IPS DF 4.7 (cell line): ENCODE measurements at regions not wholly inside any gene's neighbourhood (a gene's known extent, or its start where the extent isn't known, plus 50 kb on each side); places are given as distances from the start of the nearest gene placed in this dataset.
"Not testable (repeated sequence)": the region's sequence is repeated elsewhere in the genome, so short reads cannot be mapped to it uniquely, and the experiment has no call there.

Source experiments
- DNase-seq: peaks from one replicate; pipeline ENCODE4 v3.0.0-alpha.2; 2013; ENCODE audit warnings: low spot score; ENCODE audit errors: extremely low read depth

DNA sequence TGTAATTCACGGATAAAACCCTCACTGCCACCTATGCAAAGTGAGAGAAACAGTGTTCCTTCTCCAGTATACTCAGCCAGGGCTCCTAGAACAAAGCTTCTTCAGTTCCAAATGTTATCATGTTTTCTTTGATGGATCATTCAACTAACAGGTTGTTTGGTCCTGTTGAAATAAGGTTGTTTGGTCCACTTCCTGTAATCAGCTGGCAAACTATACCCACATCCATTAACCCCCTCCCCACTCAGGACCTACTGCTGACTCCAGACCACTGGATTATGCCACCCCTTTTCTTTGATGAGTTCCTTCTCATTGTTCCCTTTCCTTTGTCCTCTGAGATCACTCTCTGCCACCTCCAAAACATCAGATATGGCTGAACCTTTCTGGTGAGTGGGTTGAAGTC, 267.7 kb upstream of the USP25 start:
- DNase-seq = no peak

GRCh38 chr21:15466329-15466728, 263.5 kb upstream of the USP25 start:
- DNase-seq = no peak

GRCh38 chr21:15468368-15468767, 261.4 kb upstream of the USP25 start:
- DNase-seq = no peak

GRCh38 chr21:15472108-15473040, 257.4 kb upstream of the USP25 start:
- DNase-seq = no peak

GRCh38 chr21:15477773-15478172, 252.0 kb upstream of the USP25 start:
- DNase-seq = not testable (repeated sequence)

- no peak for DNase-seq
These were observed 249.6 kb upstream of the USP25 start for GRCh38 chr21:15480160-15480559.

DNA sequence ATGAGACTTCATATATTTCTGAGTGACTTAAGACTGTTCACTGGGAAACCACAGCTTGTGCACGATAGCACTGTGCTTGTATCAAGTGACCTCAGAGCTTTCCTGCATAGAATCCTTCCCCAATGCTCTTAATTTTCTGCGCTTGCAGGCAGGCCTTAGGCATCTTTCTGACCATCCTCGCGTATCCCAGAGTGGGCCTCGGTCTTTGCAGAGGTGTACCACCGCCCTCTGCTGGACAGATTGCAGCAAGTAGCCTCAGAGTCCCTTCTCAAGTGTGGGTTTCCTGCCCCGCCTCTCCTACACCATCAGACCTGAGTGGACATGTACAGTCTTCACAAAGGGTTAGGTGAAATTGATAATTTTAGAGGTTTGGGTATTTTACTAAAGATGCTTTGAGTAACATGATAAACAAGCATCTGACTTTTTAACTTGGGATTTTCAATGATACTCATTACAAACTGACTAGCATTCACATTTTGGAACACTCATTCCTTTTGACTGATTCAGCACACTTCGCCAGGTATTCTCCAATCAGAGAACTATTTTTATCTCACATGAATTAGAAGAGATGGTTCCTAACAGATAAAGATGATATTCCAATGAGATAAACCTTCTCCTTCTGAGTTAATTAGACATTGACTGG, 246.5 kb upstream of the USP25 start:
- DNase-seq = peak; percentile 64

GRCh38 chr21:15486460-15487195, 243.2 kb upstream of the USP25 start:
- no peak for DNase-seq

GRCh38 chr21:15487196-15487550, 242.6 kb upstream of the USP25 start:
- no peak for DNase-seq

DNA sequence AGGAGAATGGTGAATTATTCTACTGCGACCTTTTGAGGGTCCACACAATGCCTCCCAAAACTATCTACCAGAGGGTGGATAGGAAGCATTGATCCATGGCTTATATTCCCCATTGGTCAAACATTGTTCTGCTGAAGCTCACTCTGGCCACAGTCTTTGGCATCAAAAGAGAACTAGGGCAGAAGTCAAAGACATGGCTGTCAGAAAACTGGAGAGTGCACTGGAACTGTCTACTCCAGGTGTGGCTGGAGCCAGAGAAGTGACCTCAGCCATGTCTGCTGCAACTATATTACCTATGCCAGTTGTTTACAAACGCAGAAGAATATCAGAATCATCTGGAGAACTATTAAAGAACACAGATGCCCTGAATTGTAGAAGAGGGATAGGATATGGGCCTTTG, 238.7 kb upstream of the USP25 start:
- no peak for DNase-seq

- DNase-seq = no peak
These were observed 236.1 kb upstream of the USP25 start for GRCh38 chr21:15493646-15494045.

DNA sequence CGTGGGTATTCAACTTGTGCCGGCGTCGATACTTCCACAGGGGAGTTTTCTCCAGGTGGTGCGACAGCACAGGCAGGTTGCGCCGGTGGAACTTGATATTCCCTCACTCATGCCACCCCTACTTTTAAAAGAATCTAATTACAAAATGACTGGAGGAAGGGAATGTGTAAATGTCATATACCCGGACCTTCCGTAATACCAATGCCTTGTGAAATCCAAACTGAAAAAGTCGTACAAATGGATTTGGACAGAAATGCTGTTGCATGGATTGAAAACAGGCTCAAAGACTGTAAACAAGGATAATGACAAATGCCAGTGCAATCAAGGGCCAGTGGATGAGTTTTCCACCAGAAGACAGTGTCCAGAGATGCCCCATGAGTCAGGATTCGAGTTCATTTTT, 235.3 kb upstream of the USP25 start:
- no peak for DNase-seq

GRCh38 chr21:15495965-15496364, 233.8 kb upstream of the USP25 start:
- DNase-seq = no peak

GRCh38 chr21:15496911-15497310, 232.9 kb upstream of the USP25 start:
- DNase-seq = no peak

DNA sequence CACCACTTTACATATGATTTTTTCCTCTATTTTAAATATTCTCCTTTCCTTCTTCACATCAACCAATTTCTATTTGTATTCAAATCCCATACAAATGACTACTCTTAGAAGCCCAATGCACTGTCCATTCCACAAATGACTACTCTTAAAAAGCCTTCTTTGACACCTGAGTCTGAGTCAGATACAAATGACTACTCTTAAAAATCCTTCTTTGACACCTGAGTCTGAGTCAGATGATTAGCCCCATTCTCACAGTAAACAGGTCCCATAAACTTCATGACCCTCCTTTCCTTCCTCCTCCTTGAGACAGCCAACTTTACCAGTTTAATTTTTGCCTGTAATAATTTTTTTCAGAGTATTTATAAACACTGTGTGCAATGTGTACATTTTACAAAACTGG, 231.3 kb upstream of the USP25 start:
- no peak for DNase-seq

- no peak for DNase-seq
These were observed 223.7 kb upstream of the USP25 start for GRCh38 chr21:15506086-15506485.

DNA sequence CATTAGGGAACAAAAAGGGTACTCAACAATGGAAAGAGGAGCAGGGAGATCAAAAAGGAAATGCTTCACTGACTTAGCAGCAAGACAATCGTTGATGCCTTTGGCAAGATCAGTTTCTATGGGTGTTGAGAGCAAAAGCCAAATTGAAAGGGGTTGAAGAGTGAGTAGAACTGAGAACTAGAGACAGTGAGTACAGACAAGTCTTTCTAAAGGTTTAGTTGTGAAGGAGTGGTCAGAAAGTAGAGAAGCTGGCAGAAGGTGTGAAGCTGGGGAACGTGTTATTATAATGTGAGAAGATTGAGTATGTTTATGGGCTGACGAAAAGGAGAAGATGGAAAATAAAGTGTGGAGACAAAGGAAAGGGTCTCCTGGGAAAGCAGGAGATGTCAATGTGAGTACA, 221.2 kb upstream of the USP25 start:
- DNase-seq = no peak

DNA sequence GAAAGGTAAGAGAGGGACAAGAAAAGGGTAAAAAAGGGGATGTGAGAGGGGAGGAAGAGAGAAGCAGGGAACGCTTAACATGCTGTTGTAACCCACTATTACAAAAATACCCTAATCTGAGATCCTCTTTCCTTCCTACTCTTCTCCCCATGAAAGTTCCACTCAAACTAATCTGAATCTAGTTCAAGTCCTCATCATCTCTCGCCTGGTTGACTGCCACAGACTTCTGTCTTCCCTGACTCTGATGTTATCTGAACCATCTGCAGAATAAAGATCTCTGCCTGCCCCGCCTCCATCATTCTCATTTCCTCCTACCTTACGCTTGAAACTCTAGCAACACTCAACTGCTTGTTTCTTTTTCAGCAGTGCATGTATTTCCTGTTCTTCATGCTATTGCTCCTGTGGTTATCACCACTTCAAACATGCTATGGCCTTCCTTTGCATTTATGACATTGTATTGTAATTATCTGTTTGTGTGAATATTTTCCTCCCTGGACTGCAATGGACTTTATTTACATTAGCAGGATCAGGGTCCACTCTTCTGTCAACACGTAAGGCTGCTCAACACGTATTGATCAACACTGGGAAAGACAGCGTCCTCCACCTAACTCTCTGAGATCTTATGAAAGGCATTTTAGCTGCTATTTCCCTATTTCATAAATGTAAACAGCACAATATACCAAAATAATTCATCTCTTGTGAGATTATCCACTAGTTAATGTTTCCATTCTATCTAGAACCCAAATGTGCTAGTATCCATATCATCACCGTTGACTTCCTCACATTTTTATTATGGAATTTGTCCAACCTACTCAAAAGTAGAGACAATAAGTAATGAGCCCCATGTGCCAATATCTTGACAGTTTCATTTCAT, 215.5 kb upstream of the USP25 start:
- DNase-seq = no peak

DNA sequence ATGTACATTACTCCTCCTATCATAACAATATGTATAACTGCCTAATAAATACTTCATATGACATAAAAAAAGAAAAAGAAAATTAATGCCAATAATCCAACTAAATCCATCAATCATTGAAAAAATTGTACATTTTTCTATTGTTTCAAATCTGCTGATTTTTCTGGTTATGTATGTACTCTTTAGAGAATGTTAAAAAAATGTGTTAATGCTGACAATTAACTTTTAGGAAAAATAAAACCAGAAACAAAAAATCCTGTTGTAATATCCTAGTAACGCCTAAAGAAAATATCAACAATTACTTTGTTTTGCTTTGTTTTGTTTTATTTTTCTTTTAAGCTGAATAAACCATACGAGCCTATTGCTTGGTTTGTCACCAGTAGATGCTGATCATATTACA, 213.9 kb upstream of the USP25 start:
- no peak for DNase-seq

GRCh38 chr21:15517394-15517793, 212.4 kb upstream of the USP25 start:
- no peak for DNase-seq
